COLO668 (cell line): ENCODE measurements at regions not wholly inside any gene's neighbourhood (a gene's known extent, or its start where the extent isn't known, plus 50 kb on each side); places are given as distances from the start of the nearest gene placed in this dataset.
"Not testable (repeated sequence)": the region's sequence is repeated elsewhere in the genome, so short reads cannot be mapped to it uniquely, and the experiment has no call there.

Experiments used
- DNase-seq: peaks from one replicate; lab custom pipeline; 2025; ENCODE audit not compliant: unreplicated experiment; lab: John Stamatoyannopoulos, UW

GRCh38 chr7:152505606-152506005 is 69.8 kb upstream of the KMT2C start:
- DNase-seq = no peak

DNA sequence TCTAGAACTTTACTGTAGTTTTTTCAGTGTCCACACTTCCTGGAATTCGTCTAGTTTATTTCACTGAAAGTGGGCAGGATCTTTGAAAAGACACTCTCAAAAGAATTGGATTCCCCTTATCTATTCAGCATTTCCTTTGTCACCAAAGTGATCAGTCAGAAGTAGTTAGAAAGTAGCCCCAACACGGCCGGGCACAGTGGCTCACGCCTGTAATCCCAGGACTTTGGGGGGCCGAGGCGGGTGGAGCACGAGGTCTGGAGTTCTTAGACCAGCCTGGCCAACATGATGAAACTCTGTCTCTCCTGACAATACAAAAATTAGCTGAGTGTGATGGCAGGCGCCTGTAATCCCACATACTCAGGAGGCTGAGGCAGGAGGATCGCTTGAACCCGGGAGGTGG is 69.0 kb upstream of the KMT2C start:
- no peak for DNase-seq

DNA sequence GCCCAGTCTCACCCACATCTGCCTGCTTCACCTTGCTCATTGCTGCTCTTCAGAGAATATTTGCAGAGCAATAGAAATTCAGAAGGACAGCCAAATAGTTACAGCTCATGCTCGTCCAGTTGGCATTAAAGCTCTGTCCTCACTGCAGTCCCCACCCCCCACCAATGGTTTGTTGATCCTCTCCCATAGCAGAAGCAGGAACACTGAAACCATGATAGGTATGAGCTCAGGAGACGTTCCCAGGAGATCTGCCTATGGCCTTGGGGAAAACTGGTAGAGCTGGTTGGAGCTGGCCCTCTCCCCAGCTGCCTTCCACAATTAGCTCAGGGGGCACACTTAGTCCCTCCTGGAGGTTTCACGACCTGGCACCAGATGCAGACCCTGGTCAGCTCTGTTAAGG is 68.6 kb upstream of the KMT2C start:
- DNase-seq = no peak

GRCh38 chr7:152502813-152503790 is 67.3 kb upstream of the KMT2C start:
- DNase-seq = no peak

DNA sequence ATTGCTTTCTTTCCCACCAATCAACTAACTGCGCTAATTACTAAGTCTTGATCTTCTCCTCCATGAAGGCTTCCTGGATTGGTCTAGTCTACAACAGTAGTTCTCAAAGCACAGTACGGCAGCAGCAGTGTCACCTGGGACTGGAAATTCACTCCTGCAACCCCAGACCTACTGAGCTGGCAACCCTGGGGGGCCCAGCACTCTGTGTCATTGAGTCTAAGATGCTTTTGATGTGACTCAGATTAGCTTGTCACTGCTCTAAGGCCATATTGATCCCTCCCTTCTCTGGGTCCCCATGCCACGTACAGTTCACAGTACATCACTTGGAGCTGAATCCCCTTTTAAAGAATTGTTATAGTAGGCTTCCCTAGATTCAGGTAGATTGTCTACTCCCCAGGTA is 65.7 kb upstream of the KMT2C start:
- DNase-seq = no peak

- not testable (repeated sequence) for DNase-seq
Measured at GRCh38 chr7:152499969-152500368, 64.2 kb upstream of the KMT2C start.

GRCh38 chr7:152495867-152496266 is 60.1 kb upstream of the KMT2C start:
- DNase-seq = no peak

- DNase-seq = no peak
Measured at GRCh38 chr7:152492952-152493351, 57.1 kb upstream of the KMT2C start.

GRCh38 chr7:152489044-152489443 is 53.2 kb upstream of the KMT2C start:
- DNase-seq = no peak

GRCh38 chr7:152486968-152487367 is 51.2 kb upstream of the KMT2C start:
- no peak for DNase-seq

DNA sequence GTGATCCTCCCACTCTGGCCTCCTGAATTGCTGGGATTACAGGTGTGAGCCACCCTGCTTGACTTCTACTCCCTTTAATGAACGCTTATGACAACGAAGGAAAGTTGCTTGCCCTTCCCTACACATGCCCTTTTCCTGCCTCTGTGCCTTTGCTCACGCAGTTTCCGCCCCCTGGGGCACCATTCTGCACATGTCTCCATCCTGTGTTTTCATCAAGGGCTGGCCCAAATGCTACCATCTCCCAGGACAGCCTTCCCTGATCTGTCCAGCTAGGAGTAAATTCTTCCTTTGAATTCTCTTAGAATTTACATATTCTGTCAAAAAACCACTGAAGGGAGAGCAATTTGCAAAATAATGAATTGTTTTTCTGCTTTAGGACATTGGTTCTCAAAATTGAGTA is 50.0 kb upstream of the KMT2C start:
- no peak for DNase-seq
